ENCODE measurements at regions not wholly inside any gene's neighbourhood (a gene's known extent, or its start where the extent isn't known, plus 50 kb on each side); places are given as distances from the start of the nearest gene placed in this dataset.
A peak's percentile ranks its signal among the peaks of the same experiment; 100 is the strongest.

DNA sequence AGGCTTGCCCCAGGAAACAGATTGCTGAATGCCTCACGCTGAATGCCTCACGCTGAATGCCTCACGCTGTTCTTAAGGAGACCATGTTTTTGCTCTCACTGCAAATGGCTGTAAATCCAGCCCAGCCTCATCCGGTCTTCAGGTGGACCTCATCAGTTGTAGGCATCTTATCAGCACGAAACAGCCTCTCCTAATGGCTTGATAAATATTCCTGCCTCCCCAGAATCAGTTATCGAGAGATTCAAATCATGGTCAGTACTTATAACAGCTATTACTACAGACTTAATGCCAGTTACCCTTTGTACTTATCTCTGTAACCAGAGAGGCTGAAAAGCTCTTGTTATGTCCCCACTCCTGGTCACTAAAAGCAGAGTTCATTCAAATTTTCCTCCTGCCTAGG lies 290.6 kb downstream of the FZD1 start:
- Histone ChIP-seq H3K4me3 (no peak overlapping the region), H3K4me1 (no peaks in the 10 kb centered on the region), H3K27me3 (no peaks in the 10 kb centered on the region), H3K9me3 (no peaks in the 10 kb centered on the region), H3K36me3 (no peaks in the 10 kb centered on the region), H3K27ac (no peak overlapping the region)
- TF ChIP-seq, protein P1, sequence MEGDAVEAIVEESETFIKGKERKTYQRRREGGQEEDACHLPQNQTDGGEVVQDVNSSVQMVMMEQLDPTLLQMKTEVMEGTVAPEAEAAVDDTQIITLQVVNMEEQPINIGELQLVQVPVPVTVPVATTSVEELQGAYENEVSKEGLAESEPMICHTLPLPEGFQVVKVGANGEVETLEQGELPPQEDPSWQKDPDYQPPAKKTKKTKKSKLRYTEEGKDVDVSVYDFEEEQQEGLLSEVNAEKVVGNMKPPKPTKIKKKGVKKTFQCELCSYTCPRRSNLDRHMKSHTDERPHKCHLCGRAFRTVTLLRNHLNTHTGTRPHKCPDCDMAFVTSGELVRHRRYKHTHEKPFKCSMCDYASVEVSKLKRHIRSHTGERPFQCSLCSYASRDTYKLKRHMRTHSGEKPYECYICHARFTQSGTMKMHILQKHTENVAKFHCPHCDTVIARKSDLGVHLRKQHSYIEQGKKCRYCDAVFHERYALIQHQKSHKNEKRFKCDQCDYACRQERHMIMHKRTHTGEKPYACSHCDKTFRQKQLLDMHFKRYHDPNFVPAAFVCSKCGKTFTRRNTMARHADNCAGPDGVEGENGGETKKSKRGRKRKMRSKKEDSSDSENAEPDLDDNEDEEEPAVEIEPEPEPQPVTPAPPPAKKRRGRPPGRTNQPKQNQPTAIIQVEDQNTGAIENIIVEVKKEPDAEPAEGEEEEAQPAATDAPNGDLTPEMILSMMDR (IDR thresholded peaks at IDR 0.05): no peak
- TF ChIP-seq POLR2A (IDR thresholded peaks at IDR 0.05): no peak
- intact Hi-C loops (cut with DNase I; ENCODE audit: low total_unique reads): no loop called here
- DNase-seq: no peak

DNA sequence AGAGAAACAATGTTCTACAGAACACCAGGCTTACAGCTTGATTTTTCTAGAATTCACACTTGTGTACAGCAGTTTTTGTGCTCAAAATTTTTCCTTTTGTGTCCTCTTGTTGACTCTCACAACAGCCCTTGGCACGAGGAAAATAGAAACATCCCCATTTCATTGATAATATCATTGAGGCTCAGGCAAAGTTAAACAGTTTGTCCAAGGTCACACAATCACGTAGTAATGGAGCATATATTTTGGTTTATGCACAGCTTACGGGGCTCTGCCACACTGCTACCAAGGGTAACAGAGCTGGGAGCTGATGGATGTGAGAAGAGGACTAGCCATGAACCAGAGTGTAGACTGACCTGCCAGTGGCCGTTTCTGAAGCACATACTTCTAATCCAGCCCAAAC lies 292.0 kb downstream of the FZD1 start:
- TF ChIP-seq, protein P1 (IDR thresholded peaks at IDR 0.05): no peak
- TF ChIP-seq POLR2A (IDR thresholded peaks at IDR 0.05): no peak
- intact Hi-C loops (cut with DNase I; ENCODE audit: low total_unique reads): no loop called here
- Histone ChIP-seq H3K27ac (no peak overlapping the region), H3K4me3 (no peak overlapping the region), H3K4me1 (no peaks in the 10 kb centered on the region), H3K36me3 (no peaks in the 10 kb centered on the region), H3K9me3 (no peaks in the 10 kb centered on the region), H3K27me3 (no peaks in the 10 kb centered on the region)
- DNase-seq: no peak

DNA sequence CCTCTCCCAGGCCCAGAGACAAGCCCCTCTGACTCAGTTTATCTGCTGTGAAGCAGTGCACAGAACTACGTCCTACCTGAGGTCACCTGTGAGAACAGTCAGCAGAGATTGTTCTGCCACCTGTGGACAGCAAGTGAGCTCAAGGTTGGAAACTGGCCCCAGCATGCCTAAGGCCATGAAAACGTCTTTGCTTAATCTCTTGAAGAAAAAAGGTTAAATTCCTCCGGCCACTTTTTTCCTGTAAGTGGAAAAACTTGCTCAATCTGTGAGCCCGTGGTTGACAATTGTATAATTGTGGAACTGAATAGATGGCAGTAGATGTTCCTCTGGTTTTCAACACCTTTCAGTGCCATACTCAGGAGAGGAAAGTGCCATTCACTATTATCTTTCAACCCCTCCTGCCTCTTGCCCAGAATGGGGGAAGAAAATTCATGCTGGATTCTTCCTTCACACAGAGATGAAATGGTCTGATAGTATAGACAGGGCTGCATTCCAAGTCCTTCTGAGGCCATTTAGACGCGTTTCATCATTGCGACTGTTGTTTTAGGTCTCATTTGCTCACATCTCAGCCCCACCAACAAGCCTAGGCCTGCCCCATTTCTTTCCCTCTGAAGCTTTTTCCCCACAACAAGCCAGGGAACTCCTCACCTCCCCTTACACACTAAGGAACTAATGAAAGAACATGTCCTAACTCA lies 292.9 kb downstream of the FZD1 start:
- no peak overlapping the region for H3K4me3 ChIP-seq
- no peaks in the 10 kb centered on the region for H3K27me3 ChIP-seq
- no peak for TF ChIP-seq POLR2A (IDR thresholded peaks at IDR 0.05)
- TF ChIP-seq, protein P1 (IDR thresholded peaks at IDR 0.05): no peak
- no peaks in the 10 kb centered on the region for H3K4me1 ChIP-seq
- H3K27ac ChIP-seq: peak overlapping the region in 1 of 2 donors; percentile 50
- intact Hi-C loops (cut with DNase I; ENCODE audit: low total_unique reads): no loop called here
- no peaks in the 10 kb centered on the region for H3K36me3 ChIP-seq
- no peaks in the 10 kb centered on the region for H3K9me3 ChIP-seq
- DNase-seq: no peak

DNA sequence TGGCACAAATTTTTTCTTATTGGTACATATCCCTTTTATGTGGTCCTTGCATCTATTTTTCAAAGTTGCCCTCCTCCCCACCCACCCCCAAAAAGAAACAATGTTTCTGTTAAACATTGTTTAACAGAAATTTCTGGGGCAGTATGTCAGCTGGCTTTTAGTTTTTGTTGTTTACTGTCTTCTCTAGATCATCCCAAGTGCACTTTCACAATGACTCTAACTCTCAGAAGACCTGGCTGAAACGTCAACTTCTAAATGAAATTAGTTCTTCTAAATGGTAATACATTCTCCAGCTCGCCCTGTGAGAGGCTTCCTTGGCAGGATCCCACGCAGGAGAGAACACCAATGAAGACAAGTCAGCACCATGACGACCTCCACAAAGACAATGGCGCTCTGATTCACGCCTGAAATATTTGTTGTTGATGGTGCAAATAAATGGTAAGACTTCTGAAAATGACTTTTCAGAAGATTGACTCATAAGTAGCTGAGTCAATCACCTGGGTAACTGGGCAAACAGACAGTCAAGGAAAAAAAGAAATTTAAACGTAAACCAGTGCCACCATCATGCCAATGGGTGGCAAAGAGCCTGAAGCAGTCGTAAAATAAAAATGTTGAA lies 293.7 kb downstream of the FZD1 start:
- Histone ChIP-seq H3K27me3 (no peaks in the 10 kb centered on the region), H3K9me3 (no peaks in the 10 kb centered on the region), H3K4me3 (no peak overlapping the region), H3K27ac (peak overlapping the region in 1 of 2 donors; percentile 50), H3K4me1 (no peaks in the 10 kb centered on the region), H3K36me3 (no peaks in the 10 kb centered on the region)
- intact Hi-C loops (cut with DNase I; ENCODE audit: low total_unique reads): no loop called here
- DNase-seq: peak; percentile 28 to 66
- TF ChIP-seq POLR2A (IDR thresholded peaks at IDR 0.05): no peak
- TF ChIP-seq, protein P1 (IDR thresholded peaks at IDR 0.05): no peak

DNA sequence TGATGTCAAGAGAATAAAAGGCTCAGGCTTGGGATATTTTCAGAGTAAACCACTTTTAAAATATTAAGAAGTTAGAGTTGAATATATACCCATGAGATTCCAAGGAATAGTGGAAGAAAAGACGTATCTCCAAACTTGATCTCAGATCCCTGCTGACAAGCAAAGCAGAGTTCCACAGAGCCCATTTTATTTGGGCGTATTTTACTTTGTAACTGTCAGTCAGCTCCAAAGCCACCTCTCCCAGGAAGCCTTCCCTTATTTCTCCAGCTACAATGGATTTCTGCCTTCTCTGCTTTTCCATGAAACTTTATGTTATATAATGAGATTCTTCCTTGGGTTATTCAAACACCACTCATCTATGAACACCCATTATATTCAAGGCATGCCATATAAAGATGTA lies 295.7 kb downstream of the FZD1 start:
- no peaks in the 10 kb centered on the region for H3K9me3 ChIP-seq
- no peak for TF ChIP-seq POLR2A (IDR thresholded peaks at IDR 0.05)
- H3K4me3 ChIP-seq: no peak overlapping the region
- no peak overlapping the region for H3K27ac ChIP-seq
- intact Hi-C loops (cut with DNase I; ENCODE audit: low total_unique reads): no loop called here
- H3K27me3 ChIP-seq: no peaks in the 10 kb centered on the region
- no peak for DNase-seq
- no peaks in the 10 kb centered on the region for H3K36me3 ChIP-seq
- no peaks in the 10 kb centered on the region for H3K4me1 ChIP-seq
